Head of caudate nucleus (tissue), 42 donors: ENCODE measurements at regions not wholly inside any gene's neighbourhood (a gene's known extent, or its start where the extent isn't known, plus 50 kb on each side); places are given as distances from the start of the nearest gene placed in this dataset.
A peak's percentile ranks its signal among the peaks of the same experiment; 100 is the strongest.

ENCODE experiments used
- DNase-seq, 42 donors: peaks; one replicate each; pipeline versions ENCODE4 v3.0.0 to v3.0.0-alpha.2; 2020 to 2021; ENCODE audit warnings: mixed read lengths in 7 of 42
- intact Hi-C: fragments of 100-400 bp; cut with DNase I; formaldehyde crosslinking; loops from one replicate; pipeline ENCODE4 v1.15.0; 2022

GRCh38 chr1:208298593-208299269 is 54.5 kb upstream of the PLXNA2 start:
- DNase-seq = peak in 8 of 42 donors; percentile 5 to 28 (median 10)
- intact Hi-C loops = no loop called here

- no peak for DNase-seq
- intact Hi-C loops = no loop called here
Observed at GRCh38 chr1:208300084-208300770, 56.0 kb upstream of the PLXNA2 start.

- intact Hi-C loops = no loop called here
- no peak for DNase-seq
Observed at GRCh38 chr1:208302699-208303238, 58.6 kb upstream of the PLXNA2 start.

DNA sequence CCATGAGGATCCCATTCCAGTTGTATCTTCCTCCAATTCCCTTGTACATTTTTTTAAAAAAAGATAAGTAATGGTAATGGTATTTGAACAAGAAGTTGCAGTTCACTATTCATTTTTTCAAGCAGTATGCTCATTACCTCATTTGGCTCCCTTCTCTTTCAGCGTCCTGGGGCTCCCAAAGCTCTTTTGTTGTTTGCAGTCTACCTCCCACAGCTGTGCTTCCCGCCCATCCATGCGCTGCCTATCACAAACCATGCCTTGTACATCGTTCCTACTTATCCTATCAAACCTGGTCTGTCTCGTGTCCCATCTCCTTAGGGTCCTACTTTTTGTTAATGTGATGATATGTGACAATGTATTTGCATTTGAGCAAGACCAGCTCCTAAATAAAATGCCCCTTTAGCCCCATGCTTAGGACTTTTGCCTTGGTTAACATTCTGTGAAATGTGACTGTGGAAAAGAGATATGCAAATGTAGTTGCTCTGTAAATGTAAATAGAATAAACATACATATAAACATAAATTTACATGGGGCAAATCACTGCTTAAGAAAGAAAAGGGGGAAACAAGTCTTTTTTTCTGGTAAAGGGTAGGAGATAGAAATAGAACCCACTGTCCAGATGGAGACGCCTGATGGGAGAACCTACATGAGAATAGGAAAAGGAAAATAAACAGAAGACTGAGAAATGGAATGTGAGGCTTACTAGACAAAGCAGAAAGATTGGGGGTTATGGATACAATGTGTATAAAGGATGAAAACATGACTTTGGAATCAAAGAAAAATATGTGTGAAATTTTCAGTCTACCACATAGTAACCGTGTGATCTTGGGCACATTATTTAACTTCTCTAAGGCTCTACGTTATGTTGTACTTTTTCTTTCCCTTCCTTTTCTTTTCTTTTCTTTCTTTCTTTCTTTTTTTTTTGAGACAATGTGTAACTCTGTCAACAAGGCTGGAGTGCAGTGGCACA is 59.8 kb upstream of the PLXNA2 start:
- DNase-seq = no peak
- intact Hi-C loops = no loop called here

DNA sequence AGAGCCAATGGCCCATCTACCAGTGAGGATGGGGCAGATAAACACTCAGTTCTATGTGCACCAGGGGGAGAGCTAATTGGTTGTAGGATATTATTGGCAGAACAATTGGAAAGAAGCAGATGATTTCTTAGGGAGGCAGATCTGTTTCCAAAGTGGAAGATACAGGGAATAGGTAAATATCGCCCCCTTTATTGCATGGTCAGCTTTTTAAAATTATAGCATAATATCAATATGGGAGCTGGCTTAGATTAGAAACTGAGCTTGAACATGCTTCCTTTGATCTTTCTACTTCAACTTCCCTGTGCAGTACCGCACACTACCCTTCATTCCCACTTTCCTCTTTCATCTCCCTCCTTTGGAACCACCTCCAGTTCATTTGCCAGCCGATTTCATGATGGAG is 64.0 kb upstream of the PLXNA2 start:
- intact Hi-C loops = no loop called here
- DNase-seq = no peak

DNA sequence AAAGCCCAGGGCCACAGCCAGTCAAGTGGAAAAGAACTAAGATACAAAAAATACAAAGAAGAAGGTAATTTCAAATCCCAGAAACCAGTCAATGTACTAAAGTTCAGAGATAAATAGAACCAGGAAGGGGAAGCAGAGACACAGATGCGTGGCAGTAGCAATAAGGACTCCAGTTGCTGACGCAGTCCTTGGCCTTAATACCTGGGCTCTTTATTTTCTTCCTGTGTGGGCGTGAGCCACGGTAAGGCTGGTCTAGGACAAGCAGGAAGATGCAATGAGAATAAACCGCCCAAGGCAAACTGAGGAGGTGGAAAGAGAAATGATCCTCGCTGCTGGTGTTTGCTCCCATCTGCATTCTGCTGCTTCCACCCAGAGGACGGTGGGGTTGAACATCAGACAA is 65.6 kb upstream of the PLXNA2 start:
- DNase-seq = no peak
- intact Hi-C loops = no loop called here

DNA sequence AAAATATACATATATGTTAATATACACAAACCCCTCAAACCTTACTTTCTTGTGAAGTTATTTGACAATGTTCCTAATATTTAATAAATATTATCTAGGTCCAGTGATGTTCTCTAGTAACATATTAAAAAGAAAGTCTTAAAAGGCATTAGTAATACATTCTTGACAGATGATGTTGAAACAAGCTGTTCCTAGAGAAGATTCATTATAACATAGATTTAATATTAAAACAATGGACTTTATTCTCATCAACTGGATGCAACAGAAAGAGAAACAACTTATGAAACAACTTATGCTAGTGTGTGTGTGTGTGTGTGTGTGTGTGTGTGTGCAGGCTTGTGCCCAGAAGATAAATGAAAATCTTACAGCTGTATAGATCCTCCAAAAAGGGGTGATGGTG is 68.5 kb upstream of the PLXNA2 start:
- no peak for DNase-seq
- intact Hi-C loops = no loop called here

- intact Hi-C loops = no loop called here
- no peak for DNase-seq
Observed at GRCh38 chr1:208314431-208314830, 70.2 kb upstream of the PLXNA2 start.

DNA sequence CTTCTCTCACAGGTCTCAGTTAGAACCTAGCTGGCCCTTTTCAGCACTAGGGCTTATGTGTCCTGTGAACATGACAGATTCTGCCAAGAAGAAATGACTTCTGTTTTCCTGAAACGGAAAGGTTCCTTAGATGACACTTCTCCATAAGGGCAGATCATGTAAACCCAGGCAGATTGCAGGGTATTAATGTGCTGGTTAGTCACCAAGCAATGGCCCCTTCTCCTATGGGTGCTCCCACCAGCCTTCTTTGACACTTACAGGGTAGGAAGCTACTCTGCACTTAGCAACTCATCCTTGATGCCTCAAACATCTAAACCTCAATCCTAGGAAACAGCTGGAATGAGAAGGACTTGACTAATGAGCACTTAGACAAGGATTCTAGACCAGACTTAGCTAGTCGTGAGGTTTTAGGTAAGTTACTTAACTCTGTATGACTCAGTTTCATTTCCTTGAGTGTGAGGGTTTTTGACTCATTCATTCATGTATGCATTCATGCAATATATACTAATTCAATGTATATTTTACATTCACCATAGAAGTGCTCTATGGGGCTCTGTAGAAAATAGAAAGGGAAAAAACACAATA is 74.1 kb upstream of the PLXNA2 start:
- DNase-seq = no peak
- intact Hi-C loops = no loop called here

GRCh38 chr1:208324005-208324404 is 79.8 kb upstream of the PLXNA2 start:
- intact Hi-C loops = no loop called here
- no peak for DNase-seq

DNA sequence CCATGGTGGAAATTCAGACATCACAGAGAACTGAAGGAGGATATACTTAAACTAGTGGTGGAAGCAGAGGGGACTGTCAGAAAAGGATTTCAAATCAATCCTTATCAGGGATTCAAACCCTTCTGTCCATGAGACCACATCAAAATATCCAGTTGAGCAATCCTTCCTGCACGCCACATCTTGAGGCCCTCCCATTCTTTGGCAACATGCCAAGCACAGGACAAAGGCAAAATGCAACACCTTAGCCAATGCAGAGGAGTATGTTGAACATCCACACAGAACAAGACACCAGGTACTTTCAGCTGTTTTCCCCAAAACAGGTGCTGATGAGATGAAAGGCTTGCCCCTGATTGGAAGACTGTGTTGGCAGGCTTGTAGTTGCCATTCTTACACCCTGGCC is 81.8 kb upstream of the PLXNA2 start:
- intact Hi-C loops = no loop called here

GRCh38 chr1:208329300-208329699 is 85.1 kb upstream of the PLXNA2 start:
- intact Hi-C loops = no loop called here
- DNase-seq = no peak

More for the DNA sequence above, 81.8 kb upstream of the PLXNA2 start:
- DNase-seq = no peak

GRCh38 chr1:208332036-208332773 is 88.0 kb upstream of the PLXNA2 start:
- no peak for DNase-seq
- intact Hi-C loops = no loop called here

GRCh38 chr1:208332774-208333126 is 88.6 kb upstream of the PLXNA2 start:
- intact Hi-C loops = no loop called here
- no peak for DNase-seq

DNA sequence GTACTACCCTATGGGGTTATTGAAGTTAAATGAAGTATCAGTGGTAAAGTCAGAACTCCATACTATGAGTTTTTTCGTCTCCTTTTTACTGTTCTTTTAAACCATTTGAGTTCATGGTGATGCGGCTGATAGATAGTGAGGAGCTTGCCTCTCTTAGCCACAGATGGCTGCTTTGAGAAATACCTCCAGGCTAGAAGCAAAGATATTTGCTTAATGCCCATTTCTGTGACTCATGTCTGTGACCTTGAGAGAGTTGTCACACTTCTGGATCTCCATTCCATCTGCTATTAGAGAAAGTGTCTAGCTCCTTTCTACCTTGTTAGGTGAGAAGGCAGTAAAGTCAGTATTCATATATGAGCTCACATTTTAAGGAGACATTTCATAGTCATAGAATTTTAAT is 89.5 kb upstream of the PLXNA2 start:
- DNase-seq = no peak
- intact Hi-C loops = no loop called here

- intact Hi-C loops = no loop called here
- no peak for DNase-seq
Observed at GRCh38 chr1:208335371-208336136, 91.4 kb upstream of the PLXNA2 start.

GRCh38 chr1:208336137-208336518 is 91.9 kb upstream of the PLXNA2 start:
- intact Hi-C loops = no loop called here
- DNase-seq = peak in 1 of 42 donors; percentile 8

- no peak for DNase-seq
- intact Hi-C loops = no loop called here
Observed at GRCh38 chr1:208339911-208340310, 95.7 kb upstream of the PLXNA2 start.
